GM12872 (cell line): ENCODE measurements at regions not wholly inside any gene's neighbourhood (a gene's known extent, or its start where the extent isn't known, plus 50 kb on each side); places are given as distances from the start of the nearest gene placed in this dataset.

Experiments used
- TF ChIP-seq, protein P1 (sequence below): IDR thresholded peaks from 3 replicates; pipeline ENCODE4 v1.5.1; 2011; ENCODE audit warnings: low read depth, mild to moderate bottlenecking, low read length, moderate library complexity; ENCODE audit not compliant: insufficient read depth

DNA sequence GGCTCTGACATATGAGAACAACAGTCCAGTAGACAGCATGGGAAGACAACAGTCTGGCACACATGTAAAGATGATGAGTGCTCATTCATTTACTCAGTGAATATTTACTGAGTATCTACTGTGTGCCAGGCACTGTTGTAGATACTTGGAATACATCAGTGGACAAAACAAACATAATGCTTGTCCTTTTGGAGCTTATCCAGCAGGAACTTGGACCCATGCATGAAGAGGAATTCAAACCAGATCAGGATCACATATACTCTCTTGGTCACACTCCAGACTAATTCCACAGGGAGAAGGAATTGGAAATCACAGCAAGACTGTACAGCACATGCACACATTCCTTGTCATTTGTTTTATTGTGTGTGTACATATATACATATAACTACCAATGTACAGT lies 217.6 kb upstream of the TTC29 start:
- TF ChIP-seq, protein P1, sequence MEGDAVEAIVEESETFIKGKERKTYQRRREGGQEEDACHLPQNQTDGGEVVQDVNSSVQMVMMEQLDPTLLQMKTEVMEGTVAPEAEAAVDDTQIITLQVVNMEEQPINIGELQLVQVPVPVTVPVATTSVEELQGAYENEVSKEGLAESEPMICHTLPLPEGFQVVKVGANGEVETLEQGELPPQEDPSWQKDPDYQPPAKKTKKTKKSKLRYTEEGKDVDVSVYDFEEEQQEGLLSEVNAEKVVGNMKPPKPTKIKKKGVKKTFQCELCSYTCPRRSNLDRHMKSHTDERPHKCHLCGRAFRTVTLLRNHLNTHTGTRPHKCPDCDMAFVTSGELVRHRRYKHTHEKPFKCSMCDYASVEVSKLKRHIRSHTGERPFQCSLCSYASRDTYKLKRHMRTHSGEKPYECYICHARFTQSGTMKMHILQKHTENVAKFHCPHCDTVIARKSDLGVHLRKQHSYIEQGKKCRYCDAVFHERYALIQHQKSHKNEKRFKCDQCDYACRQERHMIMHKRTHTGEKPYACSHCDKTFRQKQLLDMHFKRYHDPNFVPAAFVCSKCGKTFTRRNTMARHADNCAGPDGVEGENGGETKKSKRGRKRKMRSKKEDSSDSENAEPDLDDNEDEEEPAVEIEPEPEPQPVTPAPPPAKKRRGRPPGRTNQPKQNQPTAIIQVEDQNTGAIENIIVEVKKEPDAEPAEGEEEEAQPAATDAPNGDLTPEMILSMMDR: no peak

DNA sequence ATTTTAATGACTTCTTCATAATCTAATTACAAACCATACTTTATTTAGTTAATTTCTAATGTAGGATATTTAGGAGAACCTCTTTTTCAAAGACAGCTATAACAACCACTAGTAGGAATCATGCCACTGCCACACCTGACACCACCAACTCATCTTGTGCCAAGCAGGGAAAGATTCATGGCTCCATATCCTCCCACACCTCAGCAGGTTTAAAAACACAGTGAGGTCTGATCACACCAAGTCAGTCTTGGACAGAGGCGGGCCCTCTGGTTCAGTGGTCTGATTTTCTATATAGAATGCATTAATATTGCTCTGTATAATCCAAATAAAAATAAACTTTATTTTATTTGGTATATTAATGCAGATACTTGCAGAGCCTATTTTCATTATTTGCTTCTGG lies 227.7 kb upstream of the TTC29 start:
- TF ChIP-seq, protein P1: no peak

DNA sequence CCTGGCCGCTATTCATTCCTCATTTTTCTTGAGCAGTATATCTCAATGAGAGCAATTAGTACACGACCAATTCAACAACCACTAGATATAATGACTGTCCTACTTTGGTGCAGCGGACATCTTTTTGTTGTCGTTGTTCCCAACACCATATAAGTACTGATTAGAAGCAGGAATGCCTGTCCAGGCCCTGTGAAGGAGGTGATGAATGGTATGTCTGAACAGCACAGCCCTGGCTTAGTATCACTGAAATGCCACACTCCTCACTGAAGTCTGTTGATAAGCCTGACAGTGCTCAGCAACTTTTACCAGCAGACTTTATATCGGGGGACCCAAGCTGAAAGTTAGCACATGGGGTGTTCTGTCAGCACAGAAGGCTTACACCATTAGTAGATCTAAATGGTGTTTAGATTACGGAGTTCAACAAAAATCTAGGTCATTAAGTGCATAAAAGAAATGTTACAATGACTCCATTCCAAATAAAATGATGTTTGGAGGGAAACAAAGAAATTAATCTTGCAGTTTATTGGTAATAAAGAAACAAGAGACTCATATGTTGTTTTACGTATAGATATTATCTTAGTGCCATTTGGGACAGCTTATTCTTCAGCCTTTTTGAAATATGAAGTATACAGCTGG lies 228.3 kb upstream of the TTC29 start:
- TF ChIP-seq, protein P1: no peak

DNA sequence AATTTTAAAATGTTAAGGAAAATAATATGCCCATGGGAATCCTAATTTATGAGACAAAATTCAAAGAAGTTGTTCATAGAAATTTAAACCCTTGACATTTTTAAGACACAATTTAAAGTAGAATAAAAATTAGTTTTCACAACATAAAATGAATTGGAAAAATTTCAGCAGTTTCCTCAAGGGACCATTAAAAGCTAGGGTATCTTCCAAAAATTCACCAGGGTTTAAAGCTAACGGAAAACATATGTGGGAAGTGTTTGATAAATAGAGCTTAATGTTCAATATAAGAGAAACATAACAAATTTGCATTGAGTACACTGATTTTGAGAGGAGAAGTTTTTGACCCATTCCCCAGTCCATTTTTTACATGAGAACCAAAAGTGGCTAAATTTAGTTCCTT lies 228.9 kb upstream of the TTC29 start:
- TF ChIP-seq, protein P1: no peak

DNA sequence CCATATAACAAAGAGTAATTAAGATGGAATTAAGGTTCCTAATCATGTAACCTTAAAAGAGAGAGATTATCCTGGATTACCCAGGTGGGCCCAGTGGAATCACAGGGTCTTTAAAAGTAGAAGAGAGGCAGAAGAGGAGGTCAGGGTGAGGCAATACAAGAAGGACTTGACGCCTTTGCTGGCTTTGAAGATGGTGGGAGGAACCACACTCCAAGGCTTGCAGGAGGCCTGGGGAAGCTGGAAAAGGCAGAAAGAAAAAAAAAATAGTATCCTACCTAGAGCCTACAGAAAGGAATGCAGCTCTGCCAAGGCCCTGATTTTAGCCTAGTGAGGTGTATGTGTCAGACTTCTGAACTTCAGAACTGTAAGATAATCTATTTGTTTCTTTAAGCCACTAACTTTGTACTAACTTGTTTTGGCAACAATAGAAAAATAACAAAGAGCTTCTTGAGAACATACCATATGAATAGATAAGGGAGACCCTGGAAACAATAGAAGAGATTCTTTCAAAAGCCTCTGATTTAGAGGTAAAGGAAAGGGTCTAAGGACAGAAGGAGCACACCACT lies 229.9 kb upstream of the TTC29 start:
- TF ChIP-seq, protein P1: no peak

DNA sequence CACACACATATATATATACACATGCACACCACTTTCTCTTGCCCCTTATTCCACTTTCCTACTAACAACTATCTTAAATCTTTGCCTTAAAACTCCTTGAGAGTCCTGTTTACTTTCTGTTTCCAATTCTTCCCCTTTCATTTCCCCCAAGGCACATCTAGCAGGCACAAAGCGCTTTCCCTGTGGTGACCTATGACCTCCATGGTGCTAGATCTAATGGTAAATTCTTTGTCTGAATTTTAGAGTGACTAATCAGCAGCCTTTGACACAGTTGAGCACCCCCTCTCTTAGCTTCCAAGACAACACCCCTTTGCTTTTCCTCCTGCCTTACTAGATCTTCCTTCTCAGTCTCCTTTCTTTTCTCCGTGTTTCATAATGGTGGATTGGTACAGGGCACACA lies 236.4 kb upstream of the TTC29 start:
- TF ChIP-seq, protein P1: no peak

DNA sequence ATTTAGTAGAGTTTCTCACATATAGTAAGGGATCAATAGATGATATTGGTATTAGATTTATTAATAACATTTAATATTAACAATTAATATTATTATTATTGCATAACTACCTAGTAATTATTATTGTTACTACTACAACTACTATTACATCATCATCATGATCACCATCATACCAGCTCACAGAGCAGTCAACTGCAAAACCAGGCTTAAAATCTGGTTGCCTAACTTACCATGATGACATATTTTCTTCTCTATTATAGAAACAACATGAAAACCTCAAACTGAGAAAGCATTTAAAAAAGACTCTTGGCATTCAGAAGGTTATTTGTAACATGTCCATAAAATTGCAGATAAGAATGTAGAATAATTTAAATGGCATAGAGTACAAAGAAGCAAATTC lies 247.0 kb upstream of the TTC29 start:
- TF ChIP-seq, protein P1: no peak
